GM19324 (cell line): ENCODE measurements at regions not wholly inside any gene's neighbourhood (a gene's known extent, or its start where the extent isn't known, plus 50 kb on each side); places are given as distances from the start of the nearest gene placed in this dataset.
A peak's percentile ranks its signal among the peaks of the same experiment; 100 is the strongest.

Experiments
- ATAC-seq: cut with Tn5 transposase; IDR thresholded peaks from one replicate; pipeline ENCODE4 v1.9.1; 2021; ENCODE audit warnings: mild to moderate bottlenecking, moderate library complexity; ENCODE audit not compliant: unreplicated experiment, low FRiP score

- ATAC-seq, result peak; percentile 75
These were observed 103.1 kb upstream of the SLC44A1 start for GRCh38 chr9:105141146-105141975.

- ATAC-seq, result no peak
These were observed 102.5 kb upstream of the SLC44A1 start for GRCh38 chr9:105141976-105142250.

DNA sequence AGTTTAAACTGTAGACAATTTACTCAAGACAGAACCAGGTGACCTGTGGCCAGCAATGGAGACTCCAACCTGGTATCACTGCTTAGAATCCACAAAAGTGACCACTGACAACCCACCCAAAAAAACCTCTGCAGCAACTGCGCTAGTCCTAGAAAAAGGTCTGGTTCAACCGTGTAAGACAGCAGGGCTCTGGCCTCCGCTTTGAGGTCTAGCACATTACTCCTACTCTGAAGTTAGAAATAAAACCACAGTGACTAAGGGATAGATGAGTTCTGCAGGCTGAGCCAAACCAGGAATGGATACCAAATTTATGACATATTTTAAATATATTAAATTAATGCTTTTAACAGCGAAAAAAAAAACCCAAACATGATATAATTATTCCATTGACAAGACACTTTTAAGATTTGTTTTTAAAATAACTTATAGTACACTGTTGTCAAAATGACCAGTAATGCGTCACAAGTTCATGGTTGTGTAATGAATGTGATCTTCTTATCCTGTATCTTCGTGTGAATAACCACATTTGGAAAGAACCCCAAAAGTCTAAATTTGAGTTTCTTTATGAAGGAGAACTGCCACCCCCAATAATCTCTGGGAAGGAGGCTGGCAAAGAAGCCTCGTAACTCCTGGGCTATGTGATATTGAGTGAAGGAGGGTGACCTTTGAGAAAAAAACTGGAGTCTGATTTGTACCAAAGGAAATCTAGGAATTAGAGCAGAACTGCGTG lies 101.9 kb upstream of the SLC44A1 start:
- no peak for ATAC-seq

GRCh38 chr9:105143136-105143430 lies 101.4 kb upstream of the SLC44A1 start:
- no peak for ATAC-seq

GRCh38 chr9:105144076-105144475 lies 100.4 kb upstream of the SLC44A1 start:
- no peak for ATAC-seq

GRCh38 chr9:105144841-105145240 lies 99.6 kb upstream of the SLC44A1 start:
- ATAC-seq, result no peak

GRCh38 chr9:105146677-105147076 lies 97.8 kb upstream of the SLC44A1 start:
- no peak for ATAC-seq

- no peak for ATAC-seq
These were observed 97.2 kb upstream of the SLC44A1 start for GRCh38 chr9:105147110-105147871.

DNA sequence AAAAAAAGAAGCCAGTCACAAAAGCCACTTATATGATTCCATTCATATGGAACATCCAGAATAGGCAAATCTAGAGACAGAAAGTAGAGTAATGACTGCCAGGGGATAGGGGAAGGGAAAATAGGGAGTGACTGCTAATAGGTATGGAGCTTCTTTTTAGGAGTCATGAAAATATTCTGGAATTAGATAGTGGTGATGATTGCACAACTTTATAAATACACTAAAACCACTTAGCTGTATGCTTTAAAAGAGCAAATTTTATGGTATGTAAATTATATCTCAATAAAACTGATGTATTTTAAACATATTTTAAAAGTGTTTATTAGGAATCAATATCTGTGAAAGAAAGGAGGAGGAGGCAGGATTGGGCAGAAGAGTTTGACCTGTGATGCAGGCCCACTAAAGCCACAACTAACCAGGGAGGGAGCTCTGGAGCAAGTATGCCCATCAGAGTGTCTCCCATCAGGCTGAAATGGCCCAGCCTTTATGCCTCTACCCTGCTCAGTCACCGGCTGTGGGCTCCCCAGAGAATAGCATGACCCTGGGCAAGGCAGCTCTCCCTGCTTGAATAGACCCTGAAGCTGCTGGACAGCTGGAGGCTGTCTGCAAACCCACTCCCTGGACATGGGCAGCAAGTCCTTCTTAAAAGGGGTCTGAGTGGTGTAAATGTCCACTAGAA lies 96.0 kb upstream of the SLC44A1 start:
- ATAC-seq, result no peak

- ATAC-seq, result no peak
These were observed 93.3 kb upstream of the SLC44A1 start for GRCh38 chr9:105150991-105151685.

- no peak for ATAC-seq
These were observed 92.8 kb upstream of the SLC44A1 start for GRCh38 chr9:105151686-105151995.

DNA sequence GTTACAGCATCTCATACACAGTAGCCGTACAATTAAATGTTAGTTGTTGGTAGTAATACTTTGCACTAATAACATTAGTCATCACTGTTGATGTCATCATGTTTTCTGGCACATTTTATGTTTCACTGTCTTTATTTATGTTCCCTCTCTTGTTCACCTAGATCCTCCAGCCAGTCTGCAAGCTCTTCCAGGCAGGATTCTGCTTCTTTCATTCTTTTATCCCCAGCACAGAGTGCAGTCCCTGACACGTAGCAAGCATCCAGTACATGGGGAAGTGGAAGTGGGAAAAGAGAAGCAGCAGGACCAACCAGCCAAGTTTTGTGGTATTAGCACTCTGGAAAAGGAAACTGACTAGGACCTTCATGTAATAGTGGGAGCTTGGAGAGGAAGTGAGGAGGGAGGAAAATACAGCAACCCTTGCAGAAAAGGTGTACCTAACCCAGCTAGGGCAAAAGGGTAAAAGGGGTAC lies 89.7 kb upstream of the SLC44A1 start:
- no peak for ATAC-seq

DNA sequence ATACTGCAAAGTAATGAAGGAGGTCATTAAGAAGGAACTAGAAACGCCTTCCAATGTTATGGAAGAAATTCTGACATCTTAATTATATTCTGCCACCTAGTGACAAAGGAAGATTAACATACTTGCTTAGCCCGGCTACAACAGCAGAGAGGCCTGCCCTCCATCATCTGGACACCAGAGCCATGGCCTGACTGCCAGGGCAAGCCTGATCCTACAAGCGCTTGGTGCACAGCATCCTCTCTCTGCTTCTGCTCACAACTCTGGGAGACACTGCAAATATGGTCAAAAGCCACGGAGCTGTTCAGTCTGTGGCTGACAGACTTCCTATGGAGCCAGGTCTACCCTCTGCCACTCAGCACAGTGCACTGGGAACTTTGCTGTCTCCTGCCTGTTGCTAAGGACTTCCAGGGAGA lies 87.3 kb upstream of the SLC44A1 start:
- peak; percentile 72 for ATAC-seq

- no peak for ATAC-seq
These were observed 86.4 kb upstream of the SLC44A1 start for GRCh38 chr9:105158020-105158419.

- ATAC-seq, result no peak
These were observed 85.6 kb upstream of the SLC44A1 start for GRCh38 chr9:105158898-105159297.

DNA sequence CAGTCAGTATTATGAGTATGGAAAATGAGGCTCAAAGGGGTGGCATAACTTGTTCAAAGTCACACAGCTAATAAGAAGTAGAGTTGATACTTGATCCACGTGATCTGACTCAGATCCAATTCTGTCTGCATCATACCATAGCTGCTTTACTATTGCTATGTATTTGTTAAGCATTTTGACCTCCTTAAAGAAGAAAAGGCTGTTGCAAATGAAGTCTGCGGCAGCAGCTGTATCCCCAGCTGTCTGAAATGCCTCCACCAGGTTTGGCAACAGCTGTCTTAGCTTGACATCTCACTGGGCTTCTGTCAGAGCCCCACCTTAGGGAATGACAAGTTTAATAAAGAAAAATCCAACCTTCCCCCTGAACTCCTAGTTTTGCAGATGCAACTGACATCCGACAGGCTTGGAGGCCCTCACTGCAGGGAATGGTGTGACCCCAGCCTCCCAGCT lies 75.6 kb upstream of the SLC44A1 start:
- ATAC-seq, result no peak

GRCh38 chr9:105171076-105171475 lies 73.4 kb upstream of the SLC44A1 start:
- ATAC-seq, result no peak

DNA sequence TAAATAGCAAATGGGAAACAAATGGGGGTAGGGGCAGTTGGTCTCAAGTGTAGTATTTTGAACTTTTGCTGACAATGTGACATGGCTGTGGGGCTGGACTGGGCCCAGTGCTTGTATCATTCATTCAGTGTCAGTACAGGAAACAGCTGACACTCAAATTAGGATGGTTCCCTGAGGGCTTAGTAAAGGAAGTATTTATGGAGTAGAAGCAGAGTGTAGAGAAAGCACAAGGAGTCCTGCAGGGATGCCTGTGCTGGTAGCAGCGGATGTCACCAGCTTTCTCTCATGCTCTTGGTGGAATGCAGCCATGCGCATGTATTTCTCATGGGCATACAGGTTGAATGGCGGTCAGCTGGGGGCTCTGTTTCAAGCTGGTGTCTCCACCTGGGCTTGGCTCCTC lies 72.9 kb upstream of the SLC44A1 start:
- no peak for ATAC-seq

- no peak for ATAC-seq
These were observed 72.0 kb upstream of the SLC44A1 start for GRCh38 chr9:105172436-105172835.

DNA sequence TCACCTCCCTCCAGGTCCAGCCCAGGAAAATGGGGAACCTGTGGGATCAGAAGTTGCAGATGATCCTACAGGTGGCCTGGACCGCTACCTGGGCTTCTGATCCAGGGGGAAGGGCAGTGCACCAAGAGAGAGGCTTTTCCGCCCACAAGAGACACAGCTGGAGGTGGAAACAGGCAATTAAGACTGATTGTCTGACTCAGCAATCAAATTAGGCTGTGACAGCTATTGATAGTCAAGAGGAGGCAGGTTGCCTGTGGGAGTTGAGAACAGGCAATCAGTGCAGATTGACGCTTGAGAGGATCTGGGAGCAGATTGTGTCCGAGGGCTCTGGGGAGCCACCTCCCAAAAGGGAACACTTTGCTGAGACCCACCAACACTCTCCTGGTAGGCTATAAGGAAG lies 71.1 kb upstream of the SLC44A1 start:
- ATAC-seq, result no peak
